MM.1S (cell line): ENCODE measurements at regions not wholly inside any gene's neighbourhood (a gene's known extent, or its start where the extent isn't known, plus 50 kb on each side); places are given as distances from the start of the nearest gene placed in this dataset.

Experiments
- CTCF ChIP-seq: fragments of 300-600 bp; sonication (generic); IDR thresholded peaks from 2 replicates; pipeline ENCODE4 v1.5.1; 2016; ENCODE audit warnings: antibody characterized with exemption, low read length, mixed read lengths
- EZH2 ChIP-seq: fragments of 300-600 bp; sonication (generic); optimal IDR thresholded peaks from 2 replicates; pipeline ENCODE3; 2017; ENCODE audit warnings: low read depth, mild to moderate bottlenecking, antibody characterized with exemption, low read length, mixed read lengths

- no peak for TF ChIP-seq CTCF
- no peak for TF ChIP-seq EZH2
These were observed 674.1 kb downstream of the NR2F1-AS1 start for GRCh38 chr5:92906798-92907376.
